ENCODE measurements at regions not wholly inside any gene's neighbourhood (a gene's known extent, or its start where the extent isn't known, plus 50 kb on each side); places are given as distances from the start of the nearest gene placed in this dataset.

GRCh38 chr15:96417760-96418130, 87.2 kb downstream of the NR2F2 start:
- no peak overlapping the region for H2BK15ac ChIP-seq (ENCODE audit: low read depth, low read length)
- no peak overlapping the region for H2AK9ac ChIP-seq (replicated peaks; ENCODE audit: low read depth, low read length, poor library complexity)
- H3K9me1 ChIP-seq (ENCODE audit: insufficient read depth, low read length) = no peaks in the 10 kb centered on the region
- dilution Hi-C loops (cut with HindIII; ENCODE audit: low sequenced_read_pairs, unreplicated experiment) = no loop called here
- WGBS, 2 experiments (ENCODE audit: extremely low coverage in 2 of 2, insufficient read length in 1 of 2) = 0% methylated on average over 5 of the region's 14 CpGs; no CpG with 5 or more reads in 1 of the 2 experiments
- no peak overlapping the region for H2AFZ ChIP-seq (replicated peaks; ENCODE audit: low read length, poor library complexity)
- no peaks in the 10 kb centered on the region for H4K20me1 ChIP-seq (ENCODE audit: insufficient read depth, low read length)
- no peak overlapping the region for H3K9ac ChIP-seq (ENCODE audit: low read depth, low read length)
- BruUV-seq (replicated peaks) = no TSS peak
- peaks cover 2% of the 10 kb centered on the region; the same call in 1 of the 2 replicates for H3K4me1 ChIP-seq (ENCODE audit: control insufficient read depth, insufficient read depth, low read length)
- TF ChIP-seq FOS (IDR thresholded peaks at IDR 0.05; ENCODE audit: low read depth, low read length) = no peak
- no peak for TF ChIP-seq BHLHE40 (IDR thresholded peaks at IDR 0.05; ENCODE audit: low read depth, low read length)
- TF ChIP-seq RAD21 (IDR thresholded peaks at IDR 0.05; ENCODE audit: low read length) = no peak
- TF ChIP-seq CHD1 (IDR thresholded peaks at IDR 0.05; ENCODE audit: low read depth, low read length) = no peak
- H3K56ac ChIP-seq (ENCODE audit: extremely low read depth, insufficient read depth, low read length) = no peak overlapping the region
- H2BK5ac ChIP-seq (ENCODE audit: low read depth, low read length, poor library complexity, severe bottlenecking) = no peak overlapping the region
- peaks cover 5% of the 10 kb centered on the region for H3K9me3 ChIP-seq (ENCODE audit: control insufficient read depth, insufficient read depth, low read length)
- ChIA-PET CTCF (no interaction called here), POLR2A (ENCODE audit: unreplicated experiment) (no interaction called here)
- H3K4me2 ChIP-seq (ENCODE audit: low read depth, low read length) = no peak overlapping the region; the same call in 1 of the 2 replicates
- H2BK20ac ChIP-seq (ENCODE audit: low read depth, low read length) = no peak overlapping the region
- no peak overlapping the region for H3K4ac ChIP-seq (ENCODE audit: low read depth, low read length)
- H4K8ac ChIP-seq (ENCODE audit: low read depth in 2 of 2, low read length in 2 of 2) = no peak overlapping the region
- H4K91ac ChIP-seq (ENCODE audit: insufficient read depth, low read depth, low read length) = no peak overlapping the region
- H3K79me1 ChIP-seq (ENCODE audit: low read depth in 1 of 2, low read length in 2 of 2) = no peaks in the 10 kb centered on the region
- ATAC-seq (ENCODE audit: low read depth) (no peak), DNase-seq (no peak)
- no peaks in the 10 kb centered on the region for H3K36me3 ChIP-seq (ENCODE audit: control insufficient read depth, insufficient read depth, low read length)
- H3K18ac ChIP-seq (ENCODE audit: low read depth, low read length) = no peak overlapping the region
- no peak overlapping the region for H3K27ac ChIP-seq (ENCODE audit: insufficient read depth, low read length)
- no peak overlapping the region for H3K14ac ChIP-seq (replicated peaks; ENCODE audit: low read depth, low read length)
- H4K5ac ChIP-seq (ENCODE audit: low read depth, low read length) = no peak overlapping the region
- H3K27me3 ChIP-seq (ENCODE audit: control insufficient read depth, insufficient read depth, low read length) = peaks cover 84% of the 10 kb centered on the region
- in situ Hi-C loops (cut with MboI; ENCODE audit: low sequenced_read_pairs) = no loop called here
- no peak overlapping the region for H2BK120ac ChIP-seq (ENCODE audit: low read depth, low read length)
- no peak overlapping the region for H3K4me3 ChIP-seq (ENCODE audit: insufficient read depth, low read depth, low read length)
- H3K23ac ChIP-seq (ENCODE audit: low read depth, low read length) = no peak overlapping the region
- intact Hi-C loops (cut with micrococcal nuclease) = no loop called here
- H2AK5ac ChIP-seq (ENCODE audit: low read depth, low read length) = no peak overlapping the region

Data from IMR-90 (cell line).